ENCODE measurements at regions not wholly inside any gene's neighbourhood (a gene's known extent, or its start where the extent isn't known, plus 50 kb on each side); places are given as distances from the start of the nearest gene placed in this dataset.

GRCh38 chr15:95522533-95522932 lies 808.0 kb upstream of the NR2F2 start:
- no peak for DNase-seq (ENCODE audit: low spot score)
- Histone ChIP-seq H3K27me3 (replicated peaks; ENCODE audit: insufficient read depth) (no peaks in the 10 kb centered on the region), H3K9me3 (no peaks in the 10 kb centered on the region), H3K27ac (no peak overlapping the region), H3K36me3 (no peaks in the 10 kb centered on the region), H3K4me1 (replicated peaks) (no peaks in the 10 kb centered on the region), H3K4me3 (no peak overlapping the region)
- intact Hi-C loops (cut with DNase I) = no loop called here
- TF ChIP-seq POLR2AphosphoS5 (IDR thresholded peaks at IDR 0.05) (no peak), POLR2A (IDR thresholded peaks at IDR 0.05) (no peak), CTCF (IDR thresholded peaks at IDR 0.05) (no peak)
- 83% methylated on average over 3 of the region's 3 CpGs for WGBS

DNA sequence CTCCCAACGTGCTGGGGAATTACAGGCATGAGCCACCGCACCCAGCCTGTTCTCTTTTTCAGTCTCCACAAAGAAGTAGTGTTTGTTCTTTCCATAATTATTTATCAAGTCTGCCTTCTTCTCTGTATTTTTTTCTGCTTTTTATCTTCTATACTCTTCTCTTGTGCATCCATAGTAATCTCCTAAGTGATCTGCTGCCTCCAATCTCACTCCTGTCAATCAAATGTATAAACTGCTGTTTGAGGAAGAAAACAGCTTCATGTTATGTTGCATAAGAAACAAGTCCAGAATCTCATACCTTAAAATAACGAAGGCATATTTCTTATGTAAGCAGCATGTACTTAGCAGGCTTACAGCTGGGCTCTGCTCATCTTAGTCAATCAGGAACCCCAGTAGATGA lies 801.6 kb upstream of the NR2F2 start:
- Histone ChIP-seq H3K9me3 (no peaks in the 10 kb centered on the region), H3K27me3 (replicated peaks; ENCODE audit: insufficient read depth) (no peaks in the 10 kb centered on the region), H3K36me3 (no peaks in the 10 kb centered on the region), H3K4me3 (no peak overlapping the region), H3K4me1 (replicated peaks) (no peaks in the 10 kb centered on the region), H3K27ac (no peak overlapping the region)
- TF ChIP-seq CTCF (IDR thresholded peaks at IDR 0.05) (no peak), POLR2AphosphoS5 (IDR thresholded peaks at IDR 0.05) (no peak), POLR2A (IDR thresholded peaks at IDR 0.05) (no peak)
- no peak for DNase-seq (ENCODE audit: low spot score)
- 91% methylated on average over 3 of the region's 3 CpGs for WGBS
- intact Hi-C loops (cut with DNase I) = no loop called here

GRCh38 chr15:95536638-95537037 lies 793.9 kb upstream of the NR2F2 start:
- no peak for DNase-seq (ENCODE audit: low spot score)
- H3K9me3 ChIP-seq = no peaks in the 10 kb centered on the region

GRCh38 chr15:95538693-95539092 lies 791.8 kb upstream of the NR2F2 start:
- no peaks in the 10 kb centered on the region for H3K27me3 ChIP-seq (replicated peaks; ENCODE audit: insufficient read depth)
- H3K4me3 ChIP-seq = no peak overlapping the region
- 83% methylated on average over 5 of the region's 5 CpGs for WGBS
- DNase-seq (ENCODE audit: low spot score) = no peak
- intact Hi-C loops (cut with DNase I) = no loop called here
- no peak overlapping the region for H3K27ac ChIP-seq
- H3K4me1 ChIP-seq (replicated peaks) = no peaks in the 10 kb centered on the region
- H3K36me3 ChIP-seq = no peaks in the 10 kb centered on the region
- H3K9me3 ChIP-seq = no peaks in the 10 kb centered on the region
- TF ChIP-seq POLR2AphosphoS5 (IDR thresholded peaks at IDR 0.05) = no peak
- TF ChIP-seq POLR2A (IDR thresholded peaks at IDR 0.05) = no peak
- TF ChIP-seq CTCF (IDR thresholded peaks at IDR 0.05) = no peak

More at GRCh38 chr15:95536638-95537037, 793.9 kb upstream of the NR2F2 start:
- Histone ChIP-seq H3K4me1 (replicated peaks) (no peaks in the 10 kb centered on the region), H3K4me3 (no peak overlapping the region), H3K27me3 (replicated peaks; ENCODE audit: insufficient read depth) (no peaks in the 10 kb centered on the region), H3K27ac (no peak overlapping the region), H3K36me3 (no peaks in the 10 kb centered on the region)
- TF ChIP-seq POLR2A (IDR thresholded peaks at IDR 0.05) = no peak
- WGBS = 98% methylated on average over 11 of the region's 11 CpGs
- intact Hi-C loops (cut with DNase I) = no loop called here

DNA sequence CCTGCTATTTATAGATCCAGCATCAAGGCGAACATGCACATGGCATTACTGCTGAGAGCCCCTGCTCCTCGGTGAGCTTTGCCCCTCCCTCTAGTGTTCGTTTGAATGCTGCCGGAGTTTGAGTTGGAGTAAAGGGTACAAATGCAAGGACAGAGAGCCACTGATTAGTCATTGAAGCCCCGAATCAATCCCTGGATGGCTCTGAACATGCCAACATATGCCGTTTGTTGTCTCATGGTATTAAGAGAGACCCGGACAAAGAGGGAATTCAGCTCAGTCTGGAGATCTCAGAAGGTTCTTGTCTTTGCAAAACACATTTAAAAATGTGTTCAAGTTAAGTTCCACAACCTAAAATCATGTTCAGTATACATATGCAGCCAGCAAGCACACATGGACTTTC lies 789.2 kb upstream of the NR2F2 start:
- Histone ChIP-seq H3K27ac (no peak overlapping the region), H3K36me3 (no peaks in the 10 kb centered on the region), H3K4me1 (replicated peaks) (no peaks in the 10 kb centered on the region), H3K4me3 (no peak overlapping the region), H3K27me3 (replicated peaks; ENCODE audit: insufficient read depth) (no peaks in the 10 kb centered on the region), H3K9me3 (no peaks in the 10 kb centered on the region)
- WGBS = 78% methylated on average over 7 of the region's 7 CpGs
- DNase-seq (ENCODE audit: low spot score) = no peak
- intact Hi-C loops (cut with DNase I) = no loop called here
- TF ChIP-seq POLR2AphosphoS5 (IDR thresholded peaks at IDR 0.05) = no peak
- TF ChIP-seq CTCF (IDR thresholded peaks at IDR 0.05) = no peak
- TF ChIP-seq POLR2A (IDR thresholded peaks at IDR 0.05) = no peak
